Activated CD4-positive, alpha-beta memory T cell treated with anti-CD3 and anti-CD28 coated beads for 36 hours (primary cell): ENCODE measurements at regions not wholly inside any gene's neighbourhood (a gene's known extent, or its start where the extent isn't known, plus 50 kb on each side); places are given as distances from the start of the nearest gene placed in this dataset.

Experiments used
- CTCF ChIA-PET: fragments of 350-600 bp; sonication (Branson Sonifier 250); formaldehyde crosslinking; loops from one replicate; lab custom pipeline; 2021; ENCODE audit warnings: antibody characterized with exemption, inconsistent platforms; lab: Charles Lee
- POLR2A ChIA-PET: fragments of 350-600 bp; sonication (Branson Sonifier 250); formaldehyde crosslinking; loops from one replicate; lab custom pipeline; 2021; ENCODE audit warnings: antibody characterized with exemption; lab: Charles Lee
- DNase-seq: peaks from one replicate; pipeline ENCODE4 v3.0.0-alpha.2; 2020
- H3K27ac Mint-ChIP-seq: one replicate; pipeline ENCODE4 v1.8.0; 2021; ENCODE audit warnings: mixed read lengths
- H3K27me3 Mint-ChIP-seq: one replicate; pipeline ENCODE4 v1.8.0; 2021; ENCODE audit warnings: mixed read lengths
- H3K36me3 Mint-ChIP-seq: one replicate; pipeline ENCODE4 v1.8.0; 2021; ENCODE audit warnings: mixed read lengths
- H3K4me1 Mint-ChIP-seq: one replicate; pipeline ENCODE4 v1.8.0; 2021; ENCODE audit warnings: low read depth, mixed read lengths
- H3K4me3 Mint-ChIP-seq: one replicate; pipeline ENCODE4 v1.8.0; 2021; ENCODE audit warnings: mild to moderate bottlenecking, mixed read lengths
- H3K9me3 Mint-ChIP-seq: one replicate; pipeline ENCODE4 v1.8.0; 2021; ENCODE audit warnings: mixed read lengths
- intact Hi-C: fragments of 100-400 bp; cut with micrococcal nuclease; formaldehyde crosslinking; loops from one replicate; pipeline ENCODE4 v1.15.1; 2023

GRCh38 chr9:90309809-90310520 is 332.7 kb downstream of the DIRAS2 start:
- intact Hi-C loops = no loop called here
- CTCF ChIA-PET = interaction anchor here (0.7 to 1.6 kb wide), 2 partner anchors 8 to 1640 kb away, joined by 3 read pairs; no protein-coding TSS in a partner anchor

DNA sequence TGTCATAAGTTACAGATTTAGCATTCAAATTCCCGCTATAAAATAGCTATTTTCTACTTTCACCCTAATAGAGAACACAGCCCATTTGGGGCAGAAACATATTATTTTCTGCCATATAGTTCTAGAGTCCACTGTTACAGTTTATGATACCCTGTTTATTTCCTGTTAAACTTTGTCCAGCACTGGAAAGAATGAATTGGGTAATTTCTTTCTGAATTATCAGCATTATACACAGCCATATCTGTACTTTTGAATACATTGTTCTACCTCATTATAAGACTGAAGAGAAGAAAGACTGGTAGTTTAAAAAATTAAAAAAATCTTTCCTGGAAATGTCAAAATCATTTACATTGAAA is 332.1 kb downstream of the DIRAS2 start:
- H3K9me3 Mint-ChIP-seq = no peaks in the 10 kb centered on the region
- no peak for DNase-seq
- CTCF ChIA-PET = no interaction called here
- H3K27ac Mint-ChIP-seq = no peak overlapping the region
- POLR2A ChIA-PET = no interaction called here
- H3K27me3 Mint-ChIP-seq = peaks cover 6% of the 10 kb centered on the region
- no peak overlapping the region for H3K4me3 Mint-ChIP-seq
- intact Hi-C loops = no loop called here
- H3K36me3 Mint-ChIP-seq = no peaks in the 10 kb centered on the region
- peaks cover 2% of the 10 kb centered on the region for H3K4me1 Mint-ChIP-seq

More at GRCh38 chr9:90309809-90310520, 332.7 kb downstream of the DIRAS2 start:
- Mint-ChIP-seq H3K27ac (no peak overlapping the region), H3K27me3 (peaks cover 10% of the 10 kb centered on the region), H3K9me3 (no peaks in the 10 kb centered on the region), H3K4me3 (no peak overlapping the region), H3K4me1 (peaks cover 2% of the 10 kb centered on the region), H3K36me3 (no peaks in the 10 kb centered on the region)
- DNase-seq = no peak
- POLR2A ChIA-PET = no interaction called here

- Mint-ChIP-seq H3K4me1 (peaks cover 2% of the 10 kb centered on the region), H3K27ac (no peak overlapping the region), H3K4me3 (no peak overlapping the region), H3K27me3 (peaks cover 3% of the 10 kb centered on the region), H3K36me3 (no peaks in the 10 kb centered on the region), H3K9me3 (no peaks in the 10 kb centered on the region)
- intact Hi-C loops = no loop called here
- DNase-seq = no peak
- POLR2A ChIA-PET = no interaction called here
- CTCF ChIA-PET = no interaction called here
Observed at GRCh38 chr9:90311811-90312210, 330.8 kb downstream of the DIRAS2 start.

- Mint-ChIP-seq H3K27ac (no peak overlapping the region), H3K36me3 (no peaks in the 10 kb centered on the region), H3K27me3 (peaks cover 5% of the 10 kb centered on the region), H3K4me1 (no peaks in the 10 kb centered on the region), H3K9me3 (no peaks in the 10 kb centered on the region), H3K4me3 (no peak overlapping the region)
- intact Hi-C loops = no loop called here
- DNase-seq = no peak
- ChIA-PET POLR2A (no interaction called here), CTCF (no interaction called here)
Observed at GRCh38 chr9:90322296-90322695, 320.3 kb downstream of the DIRAS2 start.

DNA sequence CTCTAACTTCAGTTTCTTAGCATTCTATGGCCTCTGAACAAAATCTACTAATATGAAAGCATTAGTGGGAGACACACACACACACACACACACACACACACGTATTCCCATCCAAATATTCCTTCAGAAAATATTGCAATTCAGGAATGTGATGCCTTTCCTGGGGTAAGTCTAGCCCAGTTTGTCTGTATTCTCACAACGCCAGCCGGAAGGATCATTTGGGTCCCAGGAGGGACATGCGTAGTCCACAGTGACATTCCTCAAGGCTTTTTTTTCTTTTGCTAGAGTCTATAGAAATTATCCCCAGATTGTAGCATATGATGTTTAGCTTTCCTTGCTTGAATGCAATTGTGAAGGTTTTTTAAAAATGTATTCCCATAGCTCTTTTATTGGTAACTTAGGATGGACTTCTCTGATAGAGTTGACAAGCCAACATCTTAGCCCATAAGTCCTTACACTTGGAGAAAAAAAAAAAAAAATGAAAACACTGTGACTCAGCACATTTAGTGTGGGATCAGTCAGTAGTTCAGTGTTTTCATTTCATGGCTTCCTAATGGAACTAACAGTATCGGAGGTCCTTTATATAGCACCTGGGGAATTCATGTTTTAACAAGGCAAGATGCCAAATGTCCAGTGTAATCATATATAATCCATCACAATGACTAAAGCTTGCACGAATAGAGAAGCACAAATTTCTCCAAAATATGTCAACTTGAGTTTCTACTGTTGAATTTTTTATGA is 316.5 kb downstream of the DIRAS2 start:
- H3K36me3 Mint-ChIP-seq = no peaks in the 10 kb centered on the region
- no peak for DNase-seq
- ChIA-PET CTCF (no interaction called here), POLR2A (no interaction called here)
- H3K4me3 Mint-ChIP-seq = no peak overlapping the region
- H3K27me3 Mint-ChIP-seq = peaks cover 9% of the 10 kb centered on the region
- H3K4me1 Mint-ChIP-seq = no peaks in the 10 kb centered on the region
- H3K9me3 Mint-ChIP-seq = no peaks in the 10 kb centered on the region
- H3K27ac Mint-ChIP-seq = no peak overlapping the region
- intact Hi-C loops = no loop called here

DNA sequence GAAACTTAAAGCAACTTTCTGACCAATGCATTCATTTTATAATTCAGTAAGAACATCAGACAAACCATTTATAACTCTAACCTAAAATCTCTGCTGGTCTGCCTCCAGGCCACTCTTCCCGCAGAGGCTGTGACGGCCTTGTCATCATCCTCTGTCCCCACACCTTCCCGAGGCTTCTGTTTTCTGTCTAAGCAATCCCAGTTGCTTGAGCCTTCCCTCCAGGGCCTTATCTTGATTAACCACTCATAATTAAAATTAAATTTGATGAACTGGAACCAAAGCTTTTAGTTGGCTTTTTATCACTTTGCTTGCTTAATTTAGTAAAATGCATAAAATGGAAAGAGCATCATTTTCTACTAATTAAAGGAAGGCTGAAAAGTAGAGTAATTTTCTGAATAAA is 312.4 kb downstream of the DIRAS2 start:
- no peaks in the 10 kb centered on the region for H3K36me3 Mint-ChIP-seq
- no peak for DNase-seq
- ChIA-PET CTCF (no interaction called here), POLR2A (no interaction called here)
- no peak overlapping the region for H3K27ac Mint-ChIP-seq
- peaks cover 20% of the 10 kb centered on the region for H3K27me3 Mint-ChIP-seq
- no peaks in the 10 kb centered on the region for H3K9me3 Mint-ChIP-seq
- intact Hi-C loops = no loop called here
- no peak overlapping the region for H3K4me3 Mint-ChIP-seq
- H3K4me1 Mint-ChIP-seq = no peaks in the 10 kb centered on the region

GRCh38 chr9:90331826-90332575 is 310.6 kb downstream of the DIRAS2 start:
- Mint-ChIP-seq H3K27me3 (peaks cover 20% of the 10 kb centered on the region), H3K9me3 (no peaks in the 10 kb centered on the region), H3K4me3 (no peak overlapping the region), H3K36me3 (no peaks in the 10 kb centered on the region), H3K27ac (no peak overlapping the region), H3K4me1 (no peaks in the 10 kb centered on the region)
- no peak for DNase-seq
- CTCF ChIA-PET = no interaction called here
- POLR2A ChIA-PET = no interaction called here
- intact Hi-C loops = no loop called here

DNA sequence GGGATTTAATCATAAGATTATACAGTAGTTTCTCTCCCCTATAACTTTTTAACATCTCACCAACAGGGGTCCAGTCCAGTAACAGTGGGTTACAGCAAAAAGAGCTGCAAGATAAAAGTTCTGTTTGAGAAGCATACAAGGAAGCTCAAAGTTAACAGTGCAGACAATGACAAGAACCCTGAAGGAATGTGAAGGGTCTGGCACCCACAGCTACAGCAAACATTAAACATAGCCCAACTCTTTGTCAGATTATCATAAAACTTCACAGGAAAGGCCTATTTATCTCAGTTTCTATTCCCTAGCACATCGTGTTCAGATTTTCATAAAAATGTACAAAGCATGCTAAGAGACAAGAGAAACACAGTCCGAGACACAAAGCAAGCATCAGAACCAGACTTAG is 309.4 kb downstream of the DIRAS2 start:
- Mint-ChIP-seq H3K27me3 (peaks cover 20% of the 10 kb centered on the region), H3K4me1 (no peaks in the 10 kb centered on the region), H3K9me3 (no peaks in the 10 kb centered on the region), H3K4me3 (no peak overlapping the region), H3K36me3 (no peaks in the 10 kb centered on the region), H3K27ac (no peak overlapping the region)
- CTCF ChIA-PET = no interaction called here
- intact Hi-C loops = no loop called here
- POLR2A ChIA-PET = no interaction called here
- no peak for DNase-seq

DNA sequence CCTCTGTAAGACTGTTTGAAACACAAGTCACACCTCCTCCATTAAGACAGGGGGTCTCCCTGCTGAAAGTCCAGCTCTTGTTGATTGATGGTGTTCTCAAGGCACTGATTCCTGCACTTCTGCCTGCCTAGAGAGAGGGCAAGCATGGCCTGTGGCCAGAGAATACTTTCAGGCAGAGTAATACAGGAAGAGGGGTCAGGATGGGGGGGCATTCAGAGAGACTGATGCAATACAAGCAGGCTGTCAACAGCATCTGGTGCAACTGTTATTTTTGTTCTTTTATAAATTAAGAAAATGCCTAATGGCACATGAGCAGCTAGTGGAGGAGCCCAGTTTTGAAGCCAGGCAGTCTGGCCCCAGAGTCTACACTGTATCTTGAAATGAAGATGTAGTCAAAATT is 302.2 kb downstream of the DIRAS2 start:
- Mint-ChIP-seq H3K4me3 (no peak overlapping the region), H3K27ac (no peak overlapping the region), H3K4me1 (no peaks in the 10 kb centered on the region), H3K36me3 (no peaks in the 10 kb centered on the region), H3K27me3 (peaks cover 3% of the 10 kb centered on the region), H3K9me3 (no peaks in the 10 kb centered on the region)
- ChIA-PET CTCF (no interaction called here), POLR2A (no interaction called here)
- no peak for DNase-seq
- intact Hi-C loops = no loop called here

- CTCF ChIA-PET = no interaction called here
- Mint-ChIP-seq H3K27ac (no peak overlapping the region), H3K9me3 (no peaks in the 10 kb centered on the region), H3K27me3 (peaks cover 18% of the 10 kb centered on the region), H3K4me3 (no peak overlapping the region), H3K4me1 (no peaks in the 10 kb centered on the region), H3K36me3 (no peaks in the 10 kb centered on the region)
- intact Hi-C loops = no loop called here
- no peak for DNase-seq
- POLR2A ChIA-PET = no interaction called here
Observed at GRCh38 chr9:90342607-90343006, 300.0 kb downstream of the DIRAS2 start.

DNA sequence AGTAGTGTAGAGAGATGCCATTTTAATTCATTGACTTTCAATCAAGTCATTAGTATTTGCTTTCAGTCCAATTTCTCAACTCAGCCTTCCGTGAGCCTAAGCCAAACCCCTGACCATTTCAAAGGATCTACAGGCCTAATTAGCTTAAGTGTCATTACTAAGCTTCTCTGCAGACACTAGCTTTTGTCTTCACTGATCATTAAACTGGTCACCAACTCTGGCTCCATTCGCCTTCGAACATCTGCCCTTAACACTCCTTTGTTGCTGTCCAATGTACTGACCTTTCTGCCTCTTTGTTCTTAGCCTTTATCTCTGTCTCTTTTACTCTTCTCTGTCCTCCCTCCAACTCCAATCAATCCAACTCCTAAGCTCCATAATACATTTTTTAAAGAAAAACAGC is 299.3 kb downstream of the DIRAS2 start:
- ChIA-PET POLR2A (no interaction called here), CTCF (no interaction called here)
- Mint-ChIP-seq H3K36me3 (no peaks in the 10 kb centered on the region), H3K27ac (no peak overlapping the region), H3K4me1 (no peaks in the 10 kb centered on the region), H3K9me3 (no peaks in the 10 kb centered on the region), H3K4me3 (no peak overlapping the region), H3K27me3 (peaks cover 25% of the 10 kb centered on the region)
- no peak for DNase-seq
- intact Hi-C loops = no loop called here

DNA sequence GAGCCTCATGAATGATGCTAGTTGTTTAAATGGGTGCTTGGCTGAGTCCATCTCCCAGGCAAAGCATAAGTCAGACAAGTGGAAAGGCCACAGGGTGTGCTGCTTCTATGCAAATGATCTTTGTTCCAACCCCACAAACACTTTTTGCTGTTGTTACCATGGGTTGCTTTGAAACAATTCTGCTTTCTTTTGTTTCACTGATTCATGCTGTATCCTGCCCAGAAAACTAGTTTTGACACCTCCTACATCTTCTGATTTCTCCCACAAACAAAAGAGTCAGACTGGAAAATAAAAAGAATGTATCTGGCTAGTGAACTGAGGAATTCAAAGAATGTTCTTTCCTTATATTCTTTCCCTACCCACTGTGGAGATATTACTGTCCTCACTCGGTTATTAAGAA is 298.6 kb downstream of the DIRAS2 start:
- DNase-seq = no peak
- H3K36me3 Mint-ChIP-seq = no peaks in the 10 kb centered on the region
- CTCF ChIA-PET = no interaction called here
- intact Hi-C loops = no loop called here
- no peaks in the 10 kb centered on the region for H3K9me3 Mint-ChIP-seq
- no peaks in the 10 kb centered on the region for H3K4me1 Mint-ChIP-seq
- no peak overlapping the region for H3K27ac Mint-ChIP-seq
- POLR2A ChIA-PET = no interaction called here
- H3K4me3 Mint-ChIP-seq = no peak overlapping the region
- peaks cover 28% of the 10 kb centered on the region for H3K27me3 Mint-ChIP-seq
